GM12873 (cell line): ENCODE measurements at regions not wholly inside any gene's neighbourhood (a gene's known extent, or its start where the extent isn't known, plus 50 kb on each side); places are given as distances from the start of the nearest gene placed in this dataset.

Experiments used
- TF ChIP-seq, protein P1 (sequence below): IDR thresholded peaks from 2 replicates; pipeline ENCODE4 v1.5.1; 2012; ENCODE audit warnings: low read depth, mild to moderate bottlenecking, moderate library complexity, low read length, control low read depth; ENCODE audit not compliant: insufficient read depth; ENCODE audit errors: missing control alignments

DNA sequence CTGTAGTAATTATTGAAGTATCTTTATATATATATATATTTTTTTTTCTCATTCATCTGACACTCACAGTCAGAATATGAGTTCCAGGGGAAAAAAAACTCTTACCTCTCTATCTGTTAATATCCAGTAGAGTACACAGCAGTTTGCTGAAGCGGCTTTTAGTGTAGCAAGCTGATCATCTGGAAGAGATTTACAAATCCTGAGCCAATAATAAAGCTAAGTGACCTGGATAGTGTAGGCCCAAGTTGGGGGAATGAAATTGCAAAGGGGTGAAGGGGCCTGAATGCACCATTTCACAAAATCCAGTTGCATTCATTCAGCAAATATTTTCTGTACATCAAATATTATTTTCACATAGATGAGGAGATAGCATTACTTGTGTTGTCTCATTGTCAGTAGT, 234.6 kb upstream of the FLRT2 start:
- TF ChIP-seq, protein P1, sequence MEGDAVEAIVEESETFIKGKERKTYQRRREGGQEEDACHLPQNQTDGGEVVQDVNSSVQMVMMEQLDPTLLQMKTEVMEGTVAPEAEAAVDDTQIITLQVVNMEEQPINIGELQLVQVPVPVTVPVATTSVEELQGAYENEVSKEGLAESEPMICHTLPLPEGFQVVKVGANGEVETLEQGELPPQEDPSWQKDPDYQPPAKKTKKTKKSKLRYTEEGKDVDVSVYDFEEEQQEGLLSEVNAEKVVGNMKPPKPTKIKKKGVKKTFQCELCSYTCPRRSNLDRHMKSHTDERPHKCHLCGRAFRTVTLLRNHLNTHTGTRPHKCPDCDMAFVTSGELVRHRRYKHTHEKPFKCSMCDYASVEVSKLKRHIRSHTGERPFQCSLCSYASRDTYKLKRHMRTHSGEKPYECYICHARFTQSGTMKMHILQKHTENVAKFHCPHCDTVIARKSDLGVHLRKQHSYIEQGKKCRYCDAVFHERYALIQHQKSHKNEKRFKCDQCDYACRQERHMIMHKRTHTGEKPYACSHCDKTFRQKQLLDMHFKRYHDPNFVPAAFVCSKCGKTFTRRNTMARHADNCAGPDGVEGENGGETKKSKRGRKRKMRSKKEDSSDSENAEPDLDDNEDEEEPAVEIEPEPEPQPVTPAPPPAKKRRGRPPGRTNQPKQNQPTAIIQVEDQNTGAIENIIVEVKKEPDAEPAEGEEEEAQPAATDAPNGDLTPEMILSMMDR, result no peak

DNA sequence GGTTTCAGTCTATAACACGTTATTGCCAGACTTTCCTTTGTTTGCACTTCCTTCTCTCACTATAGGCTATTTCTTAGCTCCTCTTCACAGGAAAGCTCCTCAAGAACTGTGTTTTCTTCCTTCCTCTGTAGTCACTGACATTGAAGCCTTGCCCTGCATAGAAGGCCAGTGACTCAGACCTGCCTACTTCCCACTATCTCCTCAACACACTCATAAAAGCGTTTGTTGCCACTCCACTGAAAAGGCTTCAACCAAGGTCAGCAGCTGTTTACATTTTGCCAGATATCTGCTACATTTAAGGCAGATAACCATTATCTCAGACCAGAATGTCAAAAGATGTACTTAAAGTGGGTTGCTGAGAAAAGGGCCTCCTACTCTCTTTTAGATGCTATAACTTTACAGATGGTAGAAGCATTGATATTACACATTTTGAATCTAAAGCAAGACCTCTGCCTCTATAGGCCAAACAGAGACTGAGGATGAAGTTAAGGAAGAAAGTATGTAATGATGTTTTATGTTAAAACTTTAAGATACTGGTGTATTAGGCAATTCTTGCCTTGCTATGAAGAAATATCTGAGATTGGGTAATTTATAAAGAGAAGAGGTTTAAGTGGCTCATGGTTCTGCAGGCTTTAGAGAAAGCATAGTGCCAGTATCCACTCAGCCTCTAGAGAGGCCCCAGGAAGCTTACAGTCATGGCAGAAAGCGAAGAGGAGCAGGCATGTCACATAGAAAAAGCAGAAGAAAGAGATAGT, 233.3 kb upstream of the FLRT2 start:
- TF ChIP-seq, protein P1, result no peak

DNA sequence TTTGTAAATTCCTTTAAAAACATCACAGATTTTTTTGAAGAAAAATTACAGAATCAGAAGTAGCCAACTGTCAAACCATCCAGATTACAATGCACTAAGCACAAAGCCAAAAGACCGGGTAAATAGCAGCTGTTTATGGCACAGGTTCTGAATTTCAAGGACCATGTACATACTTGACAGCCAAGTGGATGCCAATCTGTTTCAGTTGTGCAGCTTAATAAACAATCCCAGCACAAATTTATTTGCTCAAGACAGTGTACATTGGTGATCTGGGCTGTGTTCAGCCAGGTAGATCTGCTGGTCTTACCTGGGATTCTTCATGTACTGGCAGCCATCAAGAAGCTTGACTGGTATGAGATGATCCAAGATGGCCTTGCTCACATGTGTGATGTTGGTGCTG, 229.8 kb upstream of the FLRT2 start:
- TF ChIP-seq, protein P1, result no peak

DNA sequence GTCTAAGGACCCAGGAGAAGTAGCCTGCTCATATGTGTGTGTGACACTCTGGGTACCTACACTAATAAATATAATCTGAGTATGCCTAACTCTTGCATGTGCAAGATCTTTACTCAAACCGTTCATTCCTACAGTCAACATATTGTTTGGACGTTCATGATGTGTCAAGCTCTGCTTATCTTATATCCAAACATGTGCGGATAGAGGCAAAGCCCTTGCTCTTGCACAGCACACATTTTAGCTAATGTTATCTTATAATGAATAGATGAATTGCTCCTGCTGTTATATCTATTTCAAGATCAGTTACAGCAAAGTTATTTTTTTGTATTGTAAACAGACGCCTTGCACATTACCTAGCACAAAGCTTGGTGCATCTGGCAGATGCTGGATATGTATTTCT, 228.4 kb upstream of the FLRT2 start:
- TF ChIP-seq, protein P1, result no peak

DNA sequence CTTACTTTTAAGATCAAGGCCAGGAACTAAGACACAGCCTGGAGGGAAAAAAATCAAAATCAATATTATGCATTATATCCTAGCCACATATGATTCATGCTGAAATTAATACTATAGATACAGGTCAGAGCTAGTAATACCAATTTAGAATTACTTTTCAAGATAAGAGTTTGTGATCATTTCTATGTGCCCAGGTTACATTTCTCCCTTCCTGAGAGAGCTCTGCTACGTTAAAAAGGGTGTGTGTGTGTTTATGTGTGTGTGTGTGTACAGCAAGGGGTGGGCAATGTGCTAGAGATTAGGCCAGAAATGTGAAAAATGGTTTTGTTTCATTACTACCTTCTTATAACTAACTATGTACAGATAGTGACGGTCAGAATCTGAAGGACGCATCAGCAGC, 223.9 kb upstream of the FLRT2 start:
- TF ChIP-seq, protein P1, result no peak

DNA sequence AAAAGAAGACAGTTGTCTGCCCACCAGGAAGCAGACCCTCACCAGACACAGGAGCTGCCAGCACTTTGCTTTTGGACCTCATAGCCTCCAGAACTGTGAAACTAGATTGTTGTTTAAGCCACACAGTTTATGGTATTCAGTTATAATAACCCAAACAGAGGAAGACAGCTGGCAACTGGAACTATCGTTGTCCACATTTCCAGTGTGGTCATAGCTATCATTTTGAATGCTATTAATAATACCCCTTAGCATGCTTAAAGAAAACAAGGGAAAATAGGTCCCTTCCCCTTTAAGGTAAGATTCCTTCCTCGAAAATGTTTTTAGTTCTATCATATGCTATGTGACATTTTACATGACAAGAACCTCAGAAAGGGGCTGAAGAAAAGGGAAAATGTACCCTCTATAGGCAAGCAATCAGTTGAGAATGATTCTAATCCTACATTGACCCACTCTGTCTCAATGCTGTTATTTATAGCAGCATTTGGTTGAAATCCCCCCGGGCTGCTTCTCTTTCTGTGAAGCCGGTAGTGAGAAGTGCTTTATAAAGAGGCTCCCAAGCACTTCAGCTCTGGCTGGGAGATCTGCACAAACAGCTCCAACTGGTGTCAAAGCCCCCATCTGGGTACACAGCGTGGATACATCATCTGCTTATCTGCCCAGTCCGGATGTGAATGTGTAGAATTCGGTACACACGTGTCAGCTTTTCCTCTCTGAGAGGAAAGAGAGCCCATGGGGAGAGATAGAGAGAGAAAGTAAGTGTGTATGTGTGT, 221.2 kb upstream of the FLRT2 start:
- TF ChIP-seq, protein P1, result no peak

DNA sequence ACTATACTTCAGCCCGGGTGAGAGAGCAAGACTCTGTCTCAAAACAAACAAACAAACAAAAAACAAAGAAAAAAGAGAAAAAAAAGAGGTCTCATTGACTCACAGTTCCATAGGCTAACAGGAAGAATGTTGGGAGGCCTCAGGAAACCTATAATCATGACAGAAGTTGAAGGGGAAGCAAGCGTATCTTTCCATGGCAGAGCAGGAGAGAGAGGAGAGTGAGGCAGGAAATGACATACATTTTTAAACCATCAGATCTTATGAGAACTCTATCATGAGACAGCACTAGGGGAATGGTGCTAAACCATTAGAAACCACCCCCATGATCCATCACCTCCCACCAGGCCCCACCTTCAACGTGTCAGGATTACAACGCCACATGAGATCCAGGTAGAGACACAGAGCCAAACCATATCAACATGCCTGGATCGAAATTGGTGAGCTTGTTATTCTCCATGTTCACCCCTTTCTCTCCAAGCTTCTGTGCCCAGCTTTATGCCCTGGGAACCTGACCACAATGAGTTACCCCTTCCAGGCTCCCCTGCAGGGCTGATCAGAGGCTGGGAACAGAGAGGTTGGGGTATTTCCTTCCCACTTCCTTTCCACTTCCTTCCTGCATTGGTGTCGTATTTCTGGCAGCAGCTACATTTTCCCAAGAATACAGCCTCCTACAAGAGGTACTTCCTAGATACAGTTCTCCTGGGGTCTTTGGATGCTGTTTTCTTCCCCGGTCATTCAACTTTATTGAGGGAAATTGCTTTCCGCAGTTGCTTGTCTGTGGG, 219.3 kb upstream of the FLRT2 start:
- TF ChIP-seq, protein P1, result no peak
